ENCODE measurements at regions not wholly inside any gene's neighbourhood (a gene's known extent, or its start where the extent isn't known, plus 50 kb on each side); places are given as distances from the start of the nearest gene placed in this dataset.

- Histone ChIP-seq H3K27me3 (ENCODE audit: low read length) (no peaks in the 10 kb centered on the region), H3K36me3 (ENCODE audit: low read depth, low read length) (no peaks in the 10 kb centered on the region), H4K20me1 (ENCODE audit: low read length) (no peaks in the 10 kb centered on the region), H3K9ac (ENCODE audit: low read length) (no peak overlapping the region), H3K4me1 (ENCODE audit: insufficient read depth, low read length) (peaks cover 14% of the 10 kb centered on the region), H3F3A (ENCODE audit: low read length, unreplicated experiment) (no peaks in the 10 kb centered on the region), H3K27ac (ENCODE audit: low read length) (no peak overlapping the region), H3K9me3 (ENCODE audit: low read length) (no peaks in the 10 kb centered on the region), H3K79me2 (ENCODE audit: low read length) (no peaks in the 10 kb centered on the region), H3K9me2 (replicated peaks; ENCODE audit: low read length) (no peaks in the 10 kb centered on the region), H3K4me3 (ENCODE audit: low read length) (no peak overlapping the region), H3K4me2 (ENCODE audit: low read length) (no peak overlapping the region), H2AFZ (ENCODE audit: low read length) (no peak overlapping the region)
- POLR2A ChIA-PET (ENCODE audit: unreplicated experiment) = no interaction called here
- intact Hi-C loops (cut with micrococcal nuclease) = no loop called here
- BruUV-seq (replicated peaks) = no TSS peak
- ATAC-seq (no peak), DNase-seq (no peak)
- CTCF ChIA-PET = no interaction called here
- no peak for TF ChIP-seq EZH2phosphoT487 (IDR thresholded peaks at IDR 0.05; ENCODE audit: borderline replicate concordance, low read length)
- TF ChIP-seq CTCF (conservative IDR thresholded peaks at IDR 0.05; ENCODE audit: low read depth, low read length) = no peak
- no peak for TF ChIP-seq EZH2 (IDR thresholded peaks at IDR 0.05; ENCODE audit: low read length, unreplicated experiment)
These were observed 112.4 kb downstream of the CD47 start for GRCh38 chr3:107978131-107979055.

GRCh38 chr3:107977221-107978130, 113.4 kb downstream of the CD47 start:
- ATAC-seq = no peak
- CTCF ChIA-PET = no interaction called here

More at GRCh38 chr3:107977221-107978130, 113.4 kb downstream of the CD47 start:
- POLR2A ChIA-PET (ENCODE audit: unreplicated experiment) = no interaction called here
- no peaks in the 10 kb centered on the region for H3K27me3 ChIP-seq (ENCODE audit: low read length)
- H3K9me2 ChIP-seq (replicated peaks; ENCODE audit: low read length) = no peaks in the 10 kb centered on the region
- H4K20me1 ChIP-seq (ENCODE audit: low read length) = no peaks in the 10 kb centered on the region
- no TSS peak for BruUV-seq (replicated peaks)
- H3K36me3 ChIP-seq (ENCODE audit: low read depth, low read length) = no peaks in the 10 kb centered on the region
- no peaks in the 10 kb centered on the region for H3F3A ChIP-seq (ENCODE audit: low read length, unreplicated experiment)
- no peak overlapping the region for H3K4me2 ChIP-seq (ENCODE audit: low read length)
- H3K4me1 ChIP-seq (ENCODE audit: insufficient read depth, low read length) = peaks cover 23% of the 10 kb centered on the region
- DNase-seq = no peak
- H3K27ac ChIP-seq (ENCODE audit: low read length) = no peak overlapping the region
- TF ChIP-seq CTCF (conservative IDR thresholded peaks at IDR 0.05; ENCODE audit: low read depth, low read length) (no peak), EZH2 (IDR thresholded peaks at IDR 0.05; ENCODE audit: low read length, unreplicated experiment) (no peak), EZH2phosphoT487 (IDR thresholded peaks at IDR 0.05; ENCODE audit: borderline replicate concordance, low read length) (no peak)
- intact Hi-C loops (cut with micrococcal nuclease) = no loop called here
- no peak overlapping the region for H2AFZ ChIP-seq (ENCODE audit: low read length)
- no peaks in the 10 kb centered on the region for H3K79me2 ChIP-seq (ENCODE audit: low read length)
- H3K9me3 ChIP-seq (ENCODE audit: low read length) = no peaks in the 10 kb centered on the region
- no peak overlapping the region for H3K4me3 ChIP-seq (ENCODE audit: low read length)
- no peak overlapping the region for H3K9ac ChIP-seq (ENCODE audit: low read length)

Data from PC-3 (cell line).